Smooth muscle cell (in vitro differentiated cells): ENCODE measurements at regions not wholly inside any gene's neighbourhood (a gene's known extent, or its start where the extent isn't known, plus 50 kb on each side); places are given as distances from the start of the nearest gene placed in this dataset.

Source experiments
- DNase-seq: peaks from one replicate; lab custom pipeline; 2025; ENCODE audit not compliant: unreplicated experiment; lab: John Stamatoyannopoulos, UW
- H2AFZ ChIP-seq: fragments of 200-600 bp; sonication (generic); 2 replicates; pipeline ENCODE4 v1.6.0; 2016; ENCODE audit warnings: antibody characterized with exemption, low read depth, mild to moderate bottlenecking
- H3F3A ChIP-seq: fragments of 200-600 bp; sonication (generic); 2 replicates; pipeline ENCODE4 v1.6.0; 2017; ENCODE audit warnings: antibody characterized with exemption, low read depth
- H3K27ac ChIP-seq: fragments of 200-600 bp; sonication (generic); 2 replicates; pipeline ENCODE4 v1.5.1; 2016; ENCODE audit warnings: low read depth, mild to moderate bottlenecking
- H3K27me3 ChIP-seq: fragments of 200-600 bp; sonication (generic); 2 replicates; pipeline ENCODE4 v1.6.1; 2016; ENCODE audit warnings: low read depth, mild to moderate bottlenecking
- H3K36me3 ChIP-seq: fragments of 200-600 bp; sonication (generic); 2 replicates; pipeline ENCODE4 v1.5.1; 2016; ENCODE audit warnings: low read depth
- H3K4me1 ChIP-seq: fragments of 200-600 bp; sonication (generic); 2 replicates; pipeline ENCODE4 v1.5.1; 2016; ENCODE audit warnings: low read depth
- H3K4me2 ChIP-seq: fragments of 200-600 bp; sonication (generic); 2 replicates; pipeline ENCODE4 v1.6.0; 2016; ENCODE audit warnings: mild to moderate bottlenecking
- H3K4me3 ChIP-seq: fragments of 200-600 bp; sonication (generic); 2 replicates; pipeline ENCODE4 v1.5.1; 2016; ENCODE audit warnings: mild to moderate bottlenecking
- H3K79me2 ChIP-seq: fragments of 200-600 bp; sonication (generic); 2 replicates; pipeline ENCODE4 v1.6.0; 2016; ENCODE audit warnings: low read depth, mild to moderate bottlenecking
- H3K9ac ChIP-seq: fragments of 200-600 bp; sonication (generic); 2 replicates; pipeline ENCODE4 v1.6.0; 2016; ENCODE audit warnings: low read depth
- H3K9me3 ChIP-seq: fragments of 200-600 bp; sonication (generic); replicated peaks from 2 replicates; pipeline ENCODE4 v1.5.1; 2016; ENCODE audit warnings: low read depth
- H4K20me1 ChIP-seq: fragments of 200-600 bp; sonication (generic); 2 replicates; pipeline ENCODE4 v1.6.0; 2016; ENCODE audit warnings: low read depth
- WGBS: methylation state at CpG from one replicate; pipeline ENCODE4 v1.1.7; 2016; ENCODE audit warnings: low lambda C conversion rate; 5-methylcytosine and 5-hydroxymethylcytosine counted together
- TF ChIP-seq, protein P1 (sequence below): fragments of 200-600 bp; sonication (generic); IDR thresholded peaks from 2 replicates; pipeline ENCODE4 v1.5.1; 2017; ENCODE audit warnings: borderline replicate concordance, mild to moderate bottlenecking, antibody characterized with exemption; ENCODE audit not compliant: insufficient read depth, poor library complexity, severe bottlenecking

DNA sequence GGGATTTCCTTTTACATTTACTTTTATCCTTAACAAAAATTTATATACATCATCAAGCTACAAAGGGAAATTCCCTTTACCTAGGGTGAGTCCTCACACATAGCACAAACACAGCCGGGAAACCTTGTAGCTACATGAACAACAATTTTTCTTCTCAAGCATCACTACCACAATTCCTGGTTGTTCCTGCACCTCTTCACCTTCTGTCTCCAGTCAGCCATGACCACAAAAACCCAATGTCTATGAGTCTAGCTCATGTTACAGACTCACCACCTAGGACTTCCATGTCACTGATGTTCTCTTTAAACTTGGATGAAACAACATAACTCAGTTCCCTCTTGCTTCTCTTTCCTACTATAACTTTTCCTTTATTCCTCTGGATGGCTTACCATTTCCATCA, 460.4 kb downstream of the MBD2 start:
- no peaks in the 10 kb centered on the region for H3K36me3 ChIP-seq
- H2AFZ ChIP-seq = no peak overlapping the region
- no peak overlapping the region for H3K9ac ChIP-seq
- H3K4me1 ChIP-seq = no peaks in the 10 kb centered on the region
- H3K27ac ChIP-seq = no peak overlapping the region
- TF ChIP-seq, protein P1, sequence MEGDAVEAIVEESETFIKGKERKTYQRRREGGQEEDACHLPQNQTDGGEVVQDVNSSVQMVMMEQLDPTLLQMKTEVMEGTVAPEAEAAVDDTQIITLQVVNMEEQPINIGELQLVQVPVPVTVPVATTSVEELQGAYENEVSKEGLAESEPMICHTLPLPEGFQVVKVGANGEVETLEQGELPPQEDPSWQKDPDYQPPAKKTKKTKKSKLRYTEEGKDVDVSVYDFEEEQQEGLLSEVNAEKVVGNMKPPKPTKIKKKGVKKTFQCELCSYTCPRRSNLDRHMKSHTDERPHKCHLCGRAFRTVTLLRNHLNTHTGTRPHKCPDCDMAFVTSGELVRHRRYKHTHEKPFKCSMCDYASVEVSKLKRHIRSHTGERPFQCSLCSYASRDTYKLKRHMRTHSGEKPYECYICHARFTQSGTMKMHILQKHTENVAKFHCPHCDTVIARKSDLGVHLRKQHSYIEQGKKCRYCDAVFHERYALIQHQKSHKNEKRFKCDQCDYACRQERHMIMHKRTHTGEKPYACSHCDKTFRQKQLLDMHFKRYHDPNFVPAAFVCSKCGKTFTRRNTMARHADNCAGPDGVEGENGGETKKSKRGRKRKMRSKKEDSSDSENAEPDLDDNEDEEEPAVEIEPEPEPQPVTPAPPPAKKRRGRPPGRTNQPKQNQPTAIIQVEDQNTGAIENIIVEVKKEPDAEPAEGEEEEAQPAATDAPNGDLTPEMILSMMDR = no peak
- H3K4me2 ChIP-seq = no peak overlapping the region
- no peak for DNase-seq
- H3F3A ChIP-seq = no peaks in the 10 kb centered on the region
- no peaks in the 10 kb centered on the region for H3K79me2 ChIP-seq
- 92% methylated on average over 1 of the region's 1 CpG for WGBS
- no peaks in the 10 kb centered on the region for H3K27me3 ChIP-seq
- no peak overlapping the region for H3K4me3 ChIP-seq
- no peaks in the 10 kb centered on the region for H4K20me1 ChIP-seq
- no peaks in the 10 kb centered on the region for H3K9me3 ChIP-seq

DNA sequence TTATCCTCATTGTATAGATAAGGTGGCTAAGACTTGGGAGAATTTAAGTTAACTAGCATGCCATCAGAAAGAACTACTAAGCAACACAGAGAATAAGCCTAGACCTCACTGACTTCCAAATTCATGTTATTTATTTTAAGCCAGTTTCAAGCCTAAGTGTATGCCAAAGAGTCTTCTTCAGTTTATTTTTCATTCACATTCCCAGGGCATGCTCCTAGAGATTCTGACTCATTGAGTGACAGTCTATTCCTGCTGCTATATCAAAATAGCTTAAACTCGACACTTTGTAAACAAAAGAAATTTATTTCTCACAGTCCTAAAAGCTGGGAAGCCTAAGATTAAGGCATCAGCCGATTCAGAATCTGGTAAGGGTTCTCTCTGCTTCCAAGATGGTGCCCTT, 467.1 kb downstream of the MBD2 start:
- 56% methylated on average over 2 of the region's 2 CpGs for WGBS
- DNase-seq = no peak
- Histone ChIP-seq H3K4me3 (no peak overlapping the region), H3F3A (no peaks in the 10 kb centered on the region), H3K9ac (no peak overlapping the region), H4K20me1 (no peaks in the 10 kb centered on the region), H3K27ac (no peak overlapping the region), H3K4me1 (peaks cover 23% of the 10 kb centered on the region), H3K4me2 (no peak overlapping the region), H3K27me3 (no peaks in the 10 kb centered on the region), H3K79me2 (no peaks in the 10 kb centered on the region), H3K9me3 (no peaks in the 10 kb centered on the region), H2AFZ (no peak overlapping the region), H3K36me3 (no peaks in the 10 kb centered on the region)
- TF ChIP-seq, protein P1 = no peak

DNA sequence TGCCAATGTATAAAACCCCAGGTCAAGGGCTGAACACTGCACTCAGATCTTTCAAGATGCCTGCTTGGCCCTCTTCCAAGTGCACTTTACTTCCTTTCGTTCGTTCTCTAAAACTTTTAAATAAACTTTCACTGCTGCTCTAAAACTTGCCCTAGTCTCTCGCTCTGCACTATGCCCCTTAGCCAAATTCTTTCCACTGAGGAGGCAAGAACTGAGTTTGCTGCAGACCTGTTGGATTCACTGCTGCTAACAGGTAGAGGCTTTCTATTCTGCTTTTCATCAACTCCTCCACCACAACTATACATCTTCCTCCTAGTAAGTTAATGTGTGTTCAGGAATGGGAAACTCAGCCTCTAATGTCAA, 467.9 kb downstream of the MBD2 start:
- no peaks in the 10 kb centered on the region for H3K27me3 ChIP-seq
- H3K9ac ChIP-seq = no peak overlapping the region
- no peaks in the 10 kb centered on the region for H3K79me2 ChIP-seq
- H3F3A ChIP-seq = no peaks in the 10 kb centered on the region
- WGBS = 85% methylated on average over 3 of the region's 3 CpGs
- no peak for DNase-seq
- H3K4me3 ChIP-seq = no peak overlapping the region
- no peaks in the 10 kb centered on the region for H4K20me1 ChIP-seq
- TF ChIP-seq, protein P1 = no peak
- H3K36me3 ChIP-seq = no peaks in the 10 kb centered on the region
- no peak overlapping the region for H3K27ac ChIP-seq
- H2AFZ ChIP-seq = no peak overlapping the region
- H3K9me3 ChIP-seq = no peaks in the 10 kb centered on the region
- no peak overlapping the region for H3K4me2 ChIP-seq
- peaks cover 23% of the 10 kb centered on the region for H3K4me1 ChIP-seq

DNA sequence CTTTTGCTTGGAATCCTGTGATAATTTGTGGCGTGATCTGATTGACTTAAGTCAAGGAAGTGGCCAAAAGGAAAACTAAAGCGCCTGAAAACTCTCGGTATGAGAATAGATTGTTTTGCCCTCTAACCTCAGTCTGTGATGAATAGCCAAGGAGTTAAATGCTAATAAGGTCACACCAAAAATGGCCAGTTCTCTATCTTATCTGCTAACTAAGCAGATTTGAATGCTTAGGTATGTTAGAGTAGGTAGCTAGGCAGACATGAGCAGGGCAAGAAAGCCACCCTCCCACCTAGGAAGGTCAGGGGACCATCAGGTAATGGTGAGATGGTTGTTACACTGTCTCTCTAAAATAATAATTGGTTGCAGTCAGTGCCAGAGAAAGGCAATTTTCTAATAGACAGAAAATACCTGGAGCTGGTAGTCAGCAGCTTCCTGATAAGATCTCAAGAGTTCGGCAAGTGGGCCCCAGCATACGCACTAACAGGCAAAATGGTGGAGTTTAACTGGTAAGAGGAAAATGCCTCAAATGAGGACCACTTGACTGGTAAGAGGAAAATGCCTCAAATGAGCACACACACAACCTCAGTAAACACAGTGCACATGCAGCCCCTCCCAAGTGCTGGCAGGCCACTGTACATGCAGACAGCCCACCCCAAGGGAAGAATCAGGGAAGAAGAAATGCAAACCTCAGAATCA, 468.4 kb downstream of the MBD2 start:
- no peaks in the 10 kb centered on the region for H3K27me3 ChIP-seq
- H3K4me3 ChIP-seq = no peak overlapping the region
- TF ChIP-seq, protein P1 = no peak
- H3K9ac ChIP-seq = no peak overlapping the region
- no peaks in the 10 kb centered on the region for H3K79me2 ChIP-seq
- H3K9me3 ChIP-seq = no peaks in the 10 kb centered on the region
- no peaks in the 10 kb centered on the region for H4K20me1 ChIP-seq
- no peak overlapping the region for H3K4me2 ChIP-seq
- 83% methylated on average over 5 of the region's 5 CpGs for WGBS
- DNase-seq = no peak
- no peak overlapping the region for H2AFZ ChIP-seq
- H3F3A ChIP-seq = no peaks in the 10 kb centered on the region
- H3K4me1 ChIP-seq = peaks cover 23% of the 10 kb centered on the region
- H3K27ac ChIP-seq = no peak overlapping the region
- H3K36me3 ChIP-seq = no peaks in the 10 kb centered on the region
